ENCODE measurements at regions not wholly inside any gene's neighbourhood (a gene's known extent, or its start where the extent isn't known, plus 50 kb on each side); places are given as distances from the start of the nearest gene placed in this dataset.

DNA sequence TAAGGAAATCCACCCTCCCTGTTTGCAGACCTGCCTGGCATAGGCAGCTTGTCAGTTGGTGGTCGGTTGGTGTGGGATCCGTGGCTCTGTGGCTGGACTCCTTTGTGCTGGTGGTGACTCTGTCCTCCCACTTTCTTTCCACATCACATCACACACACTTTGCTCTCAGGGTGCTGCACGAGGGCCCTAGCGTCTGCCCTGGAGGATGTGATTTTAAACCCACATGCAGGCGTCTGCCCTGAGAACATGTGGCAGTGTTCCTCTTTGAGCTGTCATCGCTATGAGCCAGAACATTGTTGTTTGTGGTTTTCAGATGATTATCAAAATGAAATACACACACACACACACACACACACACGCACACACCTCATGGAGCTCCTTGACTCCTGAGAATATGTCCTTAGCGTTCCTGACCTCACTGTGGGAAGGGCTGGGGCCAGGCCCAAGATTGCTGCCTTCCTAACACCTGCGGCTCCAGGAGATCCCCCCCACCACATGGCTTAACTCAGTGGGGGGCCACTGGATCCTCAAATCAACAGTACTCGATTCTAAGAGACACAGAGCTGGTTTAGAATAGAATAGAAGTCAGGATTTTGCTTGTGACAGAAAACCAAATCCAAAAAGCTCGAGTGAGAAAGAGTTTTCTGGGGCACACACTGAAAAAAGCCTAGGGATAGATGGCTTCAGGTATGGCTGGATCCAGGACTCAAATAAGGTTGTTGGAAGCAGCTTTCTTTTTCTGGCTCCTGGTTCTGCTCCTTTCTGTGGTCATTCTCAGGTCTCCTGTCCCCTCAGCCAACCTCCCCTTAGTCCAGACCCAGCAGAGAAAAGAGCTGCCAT, 54.8 kb downstream of the RTP5 start:
- no peak for DNase-seq (ENCODE audit: low spot score)
- TF ChIP-seq, protein P1, sequence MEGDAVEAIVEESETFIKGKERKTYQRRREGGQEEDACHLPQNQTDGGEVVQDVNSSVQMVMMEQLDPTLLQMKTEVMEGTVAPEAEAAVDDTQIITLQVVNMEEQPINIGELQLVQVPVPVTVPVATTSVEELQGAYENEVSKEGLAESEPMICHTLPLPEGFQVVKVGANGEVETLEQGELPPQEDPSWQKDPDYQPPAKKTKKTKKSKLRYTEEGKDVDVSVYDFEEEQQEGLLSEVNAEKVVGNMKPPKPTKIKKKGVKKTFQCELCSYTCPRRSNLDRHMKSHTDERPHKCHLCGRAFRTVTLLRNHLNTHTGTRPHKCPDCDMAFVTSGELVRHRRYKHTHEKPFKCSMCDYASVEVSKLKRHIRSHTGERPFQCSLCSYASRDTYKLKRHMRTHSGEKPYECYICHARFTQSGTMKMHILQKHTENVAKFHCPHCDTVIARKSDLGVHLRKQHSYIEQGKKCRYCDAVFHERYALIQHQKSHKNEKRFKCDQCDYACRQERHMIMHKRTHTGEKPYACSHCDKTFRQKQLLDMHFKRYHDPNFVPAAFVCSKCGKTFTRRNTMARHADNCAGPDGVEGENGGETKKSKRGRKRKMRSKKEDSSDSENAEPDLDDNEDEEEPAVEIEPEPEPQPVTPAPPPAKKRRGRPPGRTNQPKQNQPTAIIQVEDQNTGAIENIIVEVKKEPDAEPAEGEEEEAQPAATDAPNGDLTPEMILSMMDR (IDR thresholded peaks at IDR 0.05; ENCODE audit: extremely low read depth, missing control alignments) = no peak

DNA sequence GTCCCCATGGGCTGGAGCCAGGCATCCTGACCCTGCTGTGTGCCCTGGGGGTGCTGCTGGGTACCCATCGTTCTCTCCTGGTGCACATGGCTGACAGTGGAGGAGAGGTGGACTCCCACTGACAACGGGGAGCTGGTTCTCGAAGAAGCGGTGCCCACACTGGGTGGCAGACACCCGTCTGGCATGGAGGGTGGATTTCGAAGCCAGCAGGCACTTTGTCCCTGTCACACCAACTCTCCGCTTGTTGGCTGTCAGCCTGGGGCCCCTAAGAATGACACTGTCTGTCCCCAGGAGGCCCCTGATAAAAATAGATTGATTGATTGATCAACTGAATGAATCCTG, 55.4 kb downstream of the RTP5 start:
- TF ChIP-seq, protein P1 (IDR thresholded peaks at IDR 0.05; ENCODE audit: extremely low read depth, missing control alignments) = no peak
- no peak for DNase-seq (ENCODE audit: low spot score)

DNA sequence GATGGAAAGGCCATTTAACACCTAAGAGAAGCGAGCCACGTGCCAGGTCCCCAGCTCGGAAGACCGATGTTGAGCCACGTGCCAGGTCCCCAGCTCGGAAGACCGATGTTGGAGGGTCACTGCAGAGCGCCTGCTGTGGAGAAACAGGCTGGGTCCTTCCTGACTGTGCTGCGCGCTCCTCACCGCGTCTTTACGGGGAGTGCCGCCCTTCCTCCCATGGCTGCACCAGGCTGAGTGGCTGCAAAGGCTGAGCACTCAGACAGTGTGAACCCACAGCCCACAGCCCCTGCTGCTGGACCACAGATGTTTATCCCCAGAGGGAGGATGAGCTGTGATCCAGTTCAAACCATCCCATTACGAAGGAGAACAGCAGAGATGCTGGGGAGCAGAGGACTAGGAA, 55.7 kb downstream of the RTP5 start:
- TF ChIP-seq, protein P1 (IDR thresholded peaks at IDR 0.05; ENCODE audit: extremely low read depth, missing control alignments) = no peak
- DNase-seq (ENCODE audit: low spot score) = no peak

DNA sequence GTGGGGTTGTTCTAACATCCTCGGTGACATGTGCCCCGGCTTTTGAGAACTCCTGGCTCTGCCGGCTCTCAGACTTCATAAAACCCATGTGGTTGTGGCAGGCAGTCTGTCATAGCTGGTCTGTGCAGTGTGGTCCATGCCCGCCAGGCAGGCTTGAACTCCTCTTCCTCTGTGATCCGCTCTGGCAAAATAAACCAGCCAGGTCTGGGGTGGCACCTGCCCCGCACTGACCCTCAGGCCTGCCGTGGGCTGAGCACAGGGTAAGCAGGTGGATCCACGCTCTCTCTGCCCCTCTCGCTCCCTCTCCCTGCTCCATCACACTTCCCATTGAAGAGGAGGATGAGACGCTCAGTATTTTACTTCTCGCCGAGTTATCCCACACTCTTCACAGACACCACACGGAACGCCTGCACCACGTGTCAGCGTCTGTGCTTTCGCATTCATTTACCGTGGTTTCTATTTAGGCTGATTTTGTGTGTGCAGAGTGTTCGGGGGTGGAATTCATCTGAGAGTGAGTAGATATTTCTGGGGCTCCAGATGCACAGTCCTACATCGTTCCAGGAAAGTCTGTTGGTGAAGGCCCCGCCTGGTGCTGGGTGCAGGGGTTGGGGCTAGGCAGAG, 56.4 kb downstream of the RTP5 start:
- TF ChIP-seq, protein P1 (IDR thresholded peaks at IDR 0.05; ENCODE audit: extremely low read depth, missing control alignments) = no peak
- no peak for DNase-seq (ENCODE audit: low spot score)

DNA sequence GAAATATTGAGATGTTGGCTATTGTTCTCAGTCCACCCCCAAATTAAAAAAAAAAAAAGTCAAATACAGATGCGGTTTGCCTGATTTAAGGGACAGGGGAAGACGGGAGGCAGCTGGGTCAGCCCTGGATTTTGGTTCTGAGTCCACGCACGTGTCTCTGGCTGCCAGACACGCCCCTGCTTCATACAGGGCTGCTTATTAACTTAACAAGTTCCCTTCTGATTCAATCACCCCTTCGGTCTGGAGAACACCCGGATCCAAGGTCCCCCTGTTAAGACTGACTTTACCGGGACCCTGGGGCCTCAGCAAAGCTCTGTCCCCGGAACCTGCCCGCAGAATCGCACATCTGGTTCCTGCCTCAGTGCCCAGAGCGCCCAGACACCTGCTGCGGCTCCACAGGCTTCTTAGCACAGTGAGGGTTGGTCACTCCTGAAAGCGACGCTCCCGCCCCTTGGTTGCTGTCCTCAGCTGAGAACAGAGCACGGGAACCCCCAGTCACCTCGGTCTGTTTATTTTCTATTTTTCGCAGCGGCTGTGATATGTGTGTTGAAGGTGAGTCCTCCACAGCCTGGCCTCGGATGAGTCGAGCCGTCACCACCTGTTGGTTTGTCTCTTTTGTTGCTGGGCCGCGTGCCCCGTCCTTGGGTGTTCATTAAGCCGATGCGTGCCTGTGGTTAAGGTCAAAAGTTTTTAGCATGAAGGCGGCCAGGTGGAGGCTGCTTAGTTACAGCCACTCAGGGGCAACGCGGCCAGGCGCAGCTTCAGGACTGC, 57.2 kb downstream of the RTP5 start:
- TF ChIP-seq, protein P1 (IDR thresholded peaks at IDR 0.05; ENCODE audit: extremely low read depth, missing control alignments) = no peak
- no peak for DNase-seq (ENCODE audit: low spot score)

DNA sequence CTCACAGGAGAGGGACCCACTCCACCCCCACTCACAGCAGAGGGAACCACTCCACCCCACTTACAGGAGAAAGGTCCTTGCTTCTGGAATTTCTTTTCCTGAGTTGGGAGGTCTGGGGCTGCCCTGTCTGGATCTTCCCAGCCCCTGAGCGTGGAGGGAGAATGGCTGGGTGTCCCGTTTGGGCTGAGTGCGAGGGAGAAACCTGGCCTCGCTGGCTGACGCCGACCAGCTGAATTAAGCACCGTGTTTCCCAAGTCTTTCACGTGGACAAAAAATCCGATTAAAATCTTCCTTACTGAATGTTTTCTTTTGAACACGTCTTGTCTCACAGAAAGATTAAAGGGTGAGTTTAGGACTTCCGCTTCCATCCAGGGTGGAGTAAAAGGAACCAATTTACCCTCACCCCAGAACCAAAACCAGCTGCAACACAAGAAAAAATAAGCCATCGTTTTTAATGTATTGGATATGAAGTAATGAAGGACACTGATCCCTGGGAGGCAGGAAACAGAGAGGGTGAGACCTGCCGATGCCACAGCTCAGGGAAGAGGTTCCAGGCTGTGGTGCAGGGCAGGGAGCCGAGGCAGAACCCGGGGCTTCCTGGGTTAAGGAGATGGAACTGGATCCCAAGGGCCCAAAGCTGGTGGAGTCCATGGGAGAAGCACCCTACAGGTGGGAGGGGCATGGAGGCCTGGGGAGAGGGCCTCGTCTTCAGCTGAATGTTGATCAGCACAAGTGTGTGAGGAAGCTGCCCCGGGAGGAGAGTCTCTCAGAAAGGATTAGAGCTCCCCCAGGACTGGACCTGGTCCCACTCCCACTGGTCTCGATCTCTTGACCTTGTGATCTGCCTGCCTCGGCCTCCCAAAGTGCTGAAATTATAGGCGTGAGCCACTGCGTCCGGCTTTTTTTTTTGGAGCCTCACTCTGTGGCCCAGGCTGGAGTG, 60.3 kb downstream of the RTP5 start:
- TF ChIP-seq, protein P1 (IDR thresholded peaks at IDR 0.05; ENCODE audit: extremely low read depth, missing control alignments) = no peak
- DNase-seq (ENCODE audit: low spot score) = no peak
